Fibroblast of peridontal ligament (primary cell): ENCODE measurements at regions not wholly inside any gene's neighbourhood (a gene's known extent, or its start where the extent isn't known, plus 50 kb on each side); places are given as distances from the start of the nearest gene placed in this dataset.

Experiments used
- DNase-seq: peaks from one replicate; pipeline ENCODE4 v3.0.0-alpha.2; 2010; ENCODE audit errors: extremely low read depth

- no peak for DNase-seq
Measured at GRCh38 chr3:135915206-135915605, 50.3 kb upstream of the PPP2R3A start.
